Activated naive CD8-positive, alpha-beta T cell treated with anti-CD3 and anti-CD28 coated beads, Interleukin-2, amount 50 U/mL, for 16 hours (primary cell): ENCODE measurements at regions not wholly inside any gene's neighbourhood (a gene's known extent, or its start where the extent isn't known, plus 50 kb on each side); places are given as distances from the start of the nearest gene placed in this dataset.
"Not testable (repeated sequence)": the region's sequence is repeated elsewhere in the genome, so short reads cannot be mapped to it uniquely, and the experiment has no call there.

ENCODE experiments used
- DNase-seq: peaks from one replicate; pipeline ENCODE4 v3.0.0-alpha.2; 2020; ENCODE audit warnings: low read depth, low spot score

DNA sequence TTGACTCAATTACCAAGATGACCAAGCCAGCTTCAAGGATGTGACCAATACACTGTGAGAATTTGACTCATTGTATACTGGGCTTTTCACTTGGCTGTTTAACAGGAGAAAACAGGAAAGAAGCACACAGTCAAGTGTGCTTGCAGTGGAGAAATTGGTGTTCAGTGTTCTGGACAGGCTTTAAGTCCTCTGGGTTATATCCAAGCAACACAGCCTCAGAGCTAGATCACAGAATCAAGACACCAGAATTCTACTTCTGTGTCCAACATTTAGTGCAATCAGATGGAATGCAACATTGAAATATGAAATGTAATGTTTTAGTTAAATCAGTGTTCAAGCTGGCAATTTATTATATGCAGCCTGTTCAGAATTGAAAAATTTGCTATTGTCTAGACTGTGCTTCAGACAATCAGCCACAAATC, 694.4 kb downstream of the LTN1 start:
- no peak for DNase-seq

DNA sequence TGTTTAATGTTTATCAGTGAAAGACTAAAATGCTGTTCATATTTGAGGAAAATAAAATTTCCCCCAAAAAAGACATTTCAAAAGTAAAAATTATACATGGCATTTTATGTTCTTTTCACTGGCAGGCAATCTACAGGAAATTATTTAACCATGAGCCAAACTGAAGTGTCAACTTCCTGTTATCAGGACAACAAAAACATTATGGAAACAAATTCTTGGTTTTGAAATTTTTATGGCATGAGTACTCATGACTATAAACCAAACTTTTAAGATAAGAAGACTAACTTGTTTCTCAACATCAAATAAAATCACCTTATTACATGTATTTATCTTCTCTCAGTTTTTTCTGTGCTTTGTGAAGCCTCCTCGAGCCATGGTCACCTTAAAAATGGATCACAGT, 698.6 kb downstream of the LTN1 start:
- no peak for DNase-seq

DNA sequence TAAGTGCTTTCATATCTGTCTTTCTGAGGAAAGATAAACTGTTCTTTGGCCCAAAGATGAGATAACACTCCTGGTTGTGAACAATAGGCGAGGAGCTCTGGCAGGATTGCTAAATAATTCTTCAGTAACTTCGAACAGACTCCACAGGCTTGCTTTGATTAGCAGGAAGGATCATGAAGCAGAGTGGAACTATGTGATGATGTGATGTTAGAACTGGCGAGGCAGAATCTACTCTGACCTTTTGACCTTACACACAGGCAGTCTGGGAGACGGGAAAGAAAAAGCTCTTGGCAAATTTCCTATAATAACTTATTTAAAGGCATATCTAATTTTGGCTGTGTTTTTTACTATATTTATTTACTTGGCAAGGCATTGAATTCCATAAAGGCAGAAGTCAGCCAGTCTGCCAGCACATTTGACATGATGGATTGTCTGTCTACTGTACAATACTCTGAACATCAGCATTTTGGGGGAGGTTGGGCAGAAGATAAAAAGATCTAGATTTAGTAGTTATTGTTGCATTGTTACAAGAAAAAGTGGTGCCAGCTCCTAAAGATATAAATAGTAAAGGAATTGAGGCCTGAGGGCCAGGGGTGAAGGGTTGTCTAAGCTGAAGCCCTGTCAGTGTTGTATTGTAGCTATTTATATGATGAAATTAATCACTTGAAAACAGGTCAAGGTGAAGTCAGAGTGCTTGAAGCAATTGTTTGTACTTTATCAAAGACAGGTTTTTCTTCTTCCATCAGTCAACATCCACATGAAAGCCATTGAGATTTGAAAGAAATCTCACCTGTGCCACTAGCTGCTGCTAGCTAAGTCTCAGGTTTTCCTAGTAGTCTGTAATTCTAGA, 708.8 kb downstream of the LTN1 start:
- no peak for DNase-seq

DNA sequence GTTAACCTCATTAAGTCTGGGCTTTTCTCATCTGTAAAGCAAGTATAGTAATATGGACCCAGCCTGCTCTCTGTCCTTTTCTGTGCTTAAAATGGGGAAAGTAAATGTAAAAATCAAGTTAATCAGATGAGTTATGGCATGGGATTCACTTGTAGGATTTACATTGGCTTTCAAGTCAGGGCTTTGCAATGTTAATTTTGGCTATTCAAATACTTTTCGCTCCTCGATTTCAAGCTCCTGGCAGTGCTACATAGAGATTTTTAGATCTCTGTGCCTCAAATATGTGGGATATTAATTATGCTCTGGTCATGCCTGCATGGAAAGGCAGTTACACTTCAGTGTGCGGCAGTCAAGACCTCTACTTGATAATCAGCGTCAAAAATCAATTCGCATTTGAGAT, 709.8 kb downstream of the LTN1 start:
- DNase-seq = no peak

DNA sequence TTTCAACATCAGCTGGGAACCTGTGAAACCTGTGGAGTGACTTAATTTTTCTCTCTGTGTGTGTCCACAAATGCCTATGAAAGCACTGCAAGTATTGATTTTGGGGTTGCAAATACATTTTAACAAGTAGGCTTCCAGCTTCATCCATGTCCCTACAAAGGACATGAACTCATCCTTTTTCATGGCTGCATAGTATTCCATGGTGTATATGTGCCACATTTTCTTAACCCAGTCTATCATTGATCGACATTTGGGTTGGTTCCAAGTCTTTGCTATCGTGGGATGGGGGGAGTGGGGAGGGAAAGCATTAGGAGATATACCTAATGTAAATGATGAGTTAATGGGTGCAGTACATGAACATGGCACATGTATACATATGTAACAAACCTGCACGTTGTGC, 711.3 kb downstream of the LTN1 start:
- not testable (repeated sequence) for DNase-seq

DNA sequence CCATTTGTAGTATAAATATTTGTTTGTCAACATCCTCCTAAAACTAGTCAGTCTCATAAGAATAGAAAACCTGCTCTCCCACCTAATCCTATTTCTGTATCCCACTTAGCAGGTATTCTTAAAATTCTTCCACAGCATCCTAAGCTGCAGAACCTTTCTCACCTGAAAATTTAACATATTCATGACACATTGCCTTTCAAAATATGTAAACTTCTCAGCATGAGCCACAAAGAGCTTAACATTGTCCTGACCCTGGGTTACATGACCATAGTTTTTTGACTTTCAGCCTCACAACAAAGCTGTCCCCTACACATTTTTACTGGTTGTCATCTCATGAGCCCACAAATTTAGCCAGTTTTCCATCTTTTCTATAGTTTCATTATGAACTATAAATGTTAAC, 712.1 kb downstream of the LTN1 start:
- DNase-seq = no peak

DNA sequence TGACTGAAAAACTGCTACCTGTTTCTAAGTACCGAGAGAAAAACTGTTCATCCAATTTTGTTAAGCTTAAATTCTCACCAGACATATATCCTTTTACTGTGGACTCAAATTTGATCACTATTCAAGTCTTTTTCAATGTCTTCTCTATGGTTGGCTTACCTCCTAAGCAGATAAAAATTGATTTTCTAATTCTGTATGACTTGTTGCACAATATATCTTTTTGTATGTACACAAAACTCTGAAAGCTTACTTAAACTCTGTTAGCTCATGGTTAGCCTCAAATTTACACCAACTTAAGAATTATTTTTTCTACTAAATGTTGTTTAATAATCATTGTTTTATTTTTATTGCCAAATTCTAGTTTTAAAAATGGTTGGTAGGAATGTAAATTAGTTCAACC, 715.4 kb downstream of the LTN1 start:
- no peak for DNase-seq

DNA sequence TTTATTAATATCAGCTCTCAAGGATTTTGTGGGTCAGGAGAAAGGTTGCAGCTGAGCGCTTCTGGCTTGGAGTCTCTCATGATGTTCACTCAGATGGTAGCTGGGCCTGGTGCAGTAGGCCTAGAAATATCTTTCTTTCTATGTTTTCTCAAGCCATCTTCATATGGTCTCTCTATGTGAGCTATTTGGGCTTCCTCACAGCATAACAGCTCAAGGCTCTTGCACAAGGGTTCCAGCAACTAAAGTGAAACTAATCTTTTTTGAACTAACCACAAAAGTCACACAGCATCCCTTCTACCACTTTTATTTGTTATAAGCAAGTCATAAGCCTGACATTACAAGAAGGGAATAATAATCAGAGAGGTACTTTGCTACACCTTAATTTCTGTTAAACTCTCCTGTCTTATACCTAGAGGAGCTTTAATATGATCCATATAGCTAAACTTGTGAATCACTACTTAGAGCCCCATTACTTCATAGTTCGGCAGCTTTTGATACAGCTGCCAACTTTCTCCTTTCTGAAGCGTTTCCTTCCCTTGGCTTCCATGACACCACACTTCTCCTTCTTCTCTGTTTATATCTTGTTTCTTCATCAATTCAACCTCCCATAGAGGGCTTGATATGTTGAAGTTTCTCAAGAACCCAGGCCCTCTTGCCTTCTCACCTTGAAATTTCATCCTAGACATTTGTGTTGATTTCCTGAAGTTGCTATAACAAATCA, 720.2 kb downstream of the LTN1 start:
- no peak for DNase-seq

DNA sequence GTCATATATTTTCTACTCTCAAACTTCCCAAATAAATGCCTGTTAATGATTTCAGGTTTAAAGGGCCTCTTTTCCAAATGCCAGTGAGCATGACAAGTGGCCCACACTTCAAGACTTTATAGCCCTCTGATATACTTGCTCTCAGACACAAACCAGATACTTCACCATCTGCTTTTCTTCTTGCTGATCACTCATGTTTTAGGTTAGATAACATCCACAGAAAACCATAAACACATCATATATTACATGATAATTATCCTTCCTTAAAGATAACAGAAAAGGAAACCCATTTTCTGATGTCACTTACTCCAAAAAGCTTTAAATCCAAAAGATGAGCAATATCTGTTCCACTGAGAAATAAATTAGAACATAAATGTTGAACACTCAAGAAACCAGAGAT, 723.5 kb downstream of the LTN1 start:
- DNase-seq = no peak

DNA sequence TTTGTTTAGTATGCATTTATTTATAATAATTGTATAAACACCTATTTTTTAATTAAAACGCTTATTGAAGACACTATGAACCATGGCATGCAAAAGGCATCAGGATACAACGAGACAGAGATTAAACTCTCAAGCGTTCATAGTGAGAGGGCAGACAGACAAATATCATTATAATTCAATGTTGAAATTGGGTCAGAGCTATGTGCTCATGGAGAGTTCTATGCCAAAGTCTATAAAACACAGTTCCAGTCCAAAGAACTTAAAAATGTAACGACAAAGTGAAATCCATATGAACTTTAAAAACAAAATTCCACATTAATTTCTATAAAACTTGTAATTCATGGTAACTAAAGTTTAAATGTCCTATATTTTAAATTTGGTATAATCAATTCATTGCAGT, 724.0 kb downstream of the LTN1 start:
- DNase-seq = no peak

DNA sequence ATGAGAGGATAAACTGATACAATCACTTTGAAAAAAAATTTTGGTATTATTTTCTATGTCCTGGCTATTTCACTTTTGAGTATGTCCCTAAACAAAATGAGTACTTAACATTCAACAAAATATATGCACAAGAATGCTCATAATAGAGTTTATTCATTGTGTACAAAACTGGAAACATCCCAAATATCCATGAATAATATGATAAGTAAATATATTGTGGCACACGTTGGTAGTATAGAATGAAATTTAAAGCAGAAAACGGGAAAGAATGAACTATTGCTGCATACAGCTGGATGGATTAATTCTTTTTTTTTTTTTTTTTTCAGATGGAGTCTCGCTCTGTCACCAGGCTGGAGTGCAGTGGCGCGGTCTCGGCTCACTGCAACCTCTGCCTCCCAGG, 725.2 kb downstream of the LTN1 start:
- DNase-seq = no peak

DNA sequence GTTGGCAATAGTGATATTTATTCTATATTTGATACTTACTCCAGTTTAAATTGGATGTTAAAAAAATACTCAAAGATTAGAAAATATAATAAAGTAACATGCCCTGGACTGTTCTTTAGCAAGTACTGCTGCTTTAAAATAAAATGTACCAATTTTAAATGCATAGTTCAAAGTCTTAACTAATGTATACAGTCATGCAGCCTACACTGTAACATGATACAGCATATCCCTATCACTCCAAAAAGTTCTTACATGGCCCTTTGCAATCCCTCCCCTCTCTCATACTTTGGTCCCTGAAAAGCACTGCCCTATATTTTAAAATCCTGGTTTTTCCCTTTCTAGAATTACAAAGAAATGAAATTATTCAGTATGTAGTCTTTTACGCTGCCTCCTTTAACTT, 726.6 kb downstream of the LTN1 start:
- no peak for DNase-seq

DNA sequence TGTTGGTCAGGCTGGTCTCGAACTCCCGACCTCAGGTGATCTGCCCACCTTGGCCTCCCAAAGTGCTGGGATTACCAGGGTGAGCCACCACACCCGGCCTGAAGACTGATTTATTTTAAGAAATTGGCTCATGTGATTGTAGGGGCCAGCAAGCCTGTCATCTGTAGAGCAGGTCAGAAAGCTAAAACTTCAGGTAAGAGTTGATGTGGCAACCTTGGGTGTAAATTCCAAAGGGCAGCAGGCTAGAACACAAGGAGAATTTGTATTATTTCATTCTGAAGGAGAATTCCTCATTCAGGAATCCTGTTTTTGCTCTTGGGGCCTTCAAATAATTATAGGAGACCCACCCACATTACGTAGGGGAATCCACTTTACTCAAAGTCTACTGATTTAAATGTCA, 728.7 kb downstream of the LTN1 start:
- no peak for DNase-seq

DNA sequence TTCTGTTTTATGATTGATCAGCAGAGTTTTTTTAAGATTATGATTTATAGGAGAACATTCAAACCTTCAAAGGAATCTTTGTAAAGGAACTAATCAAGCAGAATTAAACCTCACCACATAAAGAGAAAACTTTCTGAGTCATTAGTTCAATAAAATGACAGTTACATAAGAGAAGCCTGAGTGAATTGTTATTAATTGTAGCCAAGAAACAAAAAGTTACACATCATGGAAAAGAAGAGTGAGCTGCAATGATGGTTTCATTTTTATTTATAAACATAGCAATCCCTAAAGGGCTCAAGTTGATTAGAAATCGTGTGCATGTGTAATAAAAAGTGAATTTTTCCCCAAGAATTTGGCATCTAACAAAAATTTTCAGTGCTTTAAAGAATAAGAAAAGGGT, 731.4 kb downstream of the LTN1 start:
- no peak for DNase-seq

DNA sequence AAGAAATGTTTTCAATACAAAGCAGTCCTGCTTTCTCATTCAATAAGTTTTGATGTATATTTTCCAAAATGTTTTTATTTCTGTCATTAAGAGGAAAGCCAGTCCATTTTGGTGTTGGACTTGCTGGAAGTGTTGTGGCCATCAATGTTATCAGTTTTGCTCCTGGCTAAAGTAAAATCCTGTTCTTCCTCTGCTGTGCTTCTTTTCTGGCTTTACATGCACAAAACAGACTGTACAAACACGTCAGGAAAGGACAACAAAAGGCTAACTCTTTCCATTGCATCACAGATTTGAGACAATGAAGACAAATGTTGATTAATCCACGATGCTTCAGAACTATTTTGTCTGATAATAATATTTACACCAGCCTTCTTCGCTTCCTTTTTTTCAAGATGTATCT, 735.4 kb downstream of the LTN1 start:
- DNase-seq = no peak

DNA sequence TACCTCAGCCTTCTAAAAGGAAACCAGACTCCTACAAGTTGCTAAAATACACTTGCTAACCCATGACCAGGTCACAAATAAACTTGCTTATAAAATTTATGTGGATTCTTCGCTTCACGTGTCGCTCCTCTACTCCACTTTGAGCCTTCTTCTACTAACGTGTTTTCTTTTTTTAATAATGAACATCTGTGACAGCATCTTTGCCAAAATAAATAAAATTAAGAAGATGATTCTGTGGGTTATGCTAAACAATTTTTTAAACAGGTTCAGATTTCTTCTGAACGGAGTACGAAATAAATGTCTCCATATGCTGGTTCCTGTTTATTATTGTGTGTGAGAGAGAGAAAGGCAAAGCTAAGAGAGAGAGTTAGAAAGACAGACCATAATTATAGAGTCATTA, 735.8 kb downstream of the LTN1 start:
- DNase-seq = no peak

DNA sequence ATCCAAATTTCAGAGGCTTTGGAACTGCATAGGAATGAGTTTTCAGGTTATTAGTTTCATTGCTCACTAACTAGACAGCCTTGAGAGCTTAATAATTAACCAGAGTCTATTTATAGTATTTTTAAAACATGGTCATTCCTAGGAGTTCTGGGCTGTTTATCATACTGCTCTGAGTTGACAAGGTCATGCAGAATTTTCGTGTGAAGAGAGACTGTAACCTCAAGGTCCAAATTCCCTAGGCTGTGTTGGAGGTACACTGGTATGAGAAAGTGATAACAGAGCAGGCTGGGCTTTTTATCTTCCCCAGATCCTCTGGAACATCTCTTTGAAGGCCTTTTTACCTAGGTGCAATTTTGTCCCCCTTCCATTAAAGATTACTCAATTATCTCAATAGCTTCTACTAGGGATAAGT, 736.3 kb downstream of the LTN1 start:
- DNase-seq = no peak

DNA sequence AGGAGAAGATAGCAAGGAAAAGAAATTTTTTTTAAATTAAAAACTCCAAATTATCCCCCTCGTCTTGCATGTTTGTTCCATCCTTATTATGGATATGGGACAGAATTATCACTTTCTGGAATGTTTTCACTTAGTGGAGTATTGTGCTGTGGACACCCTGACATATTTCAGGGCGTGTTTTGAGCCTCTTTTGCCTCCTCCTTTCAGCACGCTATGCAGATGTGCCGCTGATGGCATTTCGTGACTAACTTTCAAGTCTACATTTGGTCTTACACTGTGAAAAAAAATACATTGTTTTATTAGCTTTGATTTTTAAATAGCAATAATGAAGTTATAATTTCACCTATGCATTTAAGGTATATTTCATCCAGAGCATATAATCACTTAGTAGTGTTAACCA, 738.7 kb downstream of the LTN1 start:
- no peak for DNase-seq

DNA sequence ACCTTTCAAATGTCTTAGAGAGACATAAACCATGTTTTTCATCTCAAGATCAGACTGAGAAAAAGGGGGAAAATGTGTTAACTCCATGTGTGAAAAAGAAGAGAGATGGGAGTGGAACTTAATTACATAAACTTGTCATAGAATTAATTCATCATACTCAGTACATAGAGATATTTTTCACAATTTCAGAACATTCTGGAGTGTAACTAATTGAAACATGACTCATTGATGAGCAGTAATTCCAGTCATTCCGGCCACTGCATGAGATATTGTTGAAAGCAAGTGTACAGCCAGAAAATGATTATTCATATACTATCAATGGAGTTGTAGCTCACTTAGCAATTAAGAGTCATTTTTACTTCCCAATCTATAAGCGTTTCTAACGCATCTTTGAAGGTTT, 739.3 kb downstream of the LTN1 start:
- no peak for DNase-seq

DNA sequence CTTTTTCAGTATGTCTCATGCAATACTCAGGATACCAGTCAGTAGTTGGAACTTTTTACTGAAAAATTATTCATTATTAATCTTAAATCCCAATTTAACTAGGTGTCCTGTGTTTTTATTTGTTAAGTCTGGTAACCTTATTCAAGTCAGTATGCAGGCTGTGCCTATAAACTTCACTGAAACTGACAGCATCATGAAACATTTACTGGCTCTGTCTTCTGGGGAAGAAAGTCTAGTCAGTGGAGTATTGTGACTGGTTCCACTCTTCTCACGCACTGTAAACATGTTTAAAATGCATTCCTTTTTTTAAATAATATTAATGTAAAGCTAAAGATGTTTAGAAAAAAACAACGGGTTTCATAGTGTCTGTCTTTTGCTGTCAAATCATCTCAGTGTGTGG, 739.7 kb downstream of the LTN1 start:
- DNase-seq = no peak

DNA sequence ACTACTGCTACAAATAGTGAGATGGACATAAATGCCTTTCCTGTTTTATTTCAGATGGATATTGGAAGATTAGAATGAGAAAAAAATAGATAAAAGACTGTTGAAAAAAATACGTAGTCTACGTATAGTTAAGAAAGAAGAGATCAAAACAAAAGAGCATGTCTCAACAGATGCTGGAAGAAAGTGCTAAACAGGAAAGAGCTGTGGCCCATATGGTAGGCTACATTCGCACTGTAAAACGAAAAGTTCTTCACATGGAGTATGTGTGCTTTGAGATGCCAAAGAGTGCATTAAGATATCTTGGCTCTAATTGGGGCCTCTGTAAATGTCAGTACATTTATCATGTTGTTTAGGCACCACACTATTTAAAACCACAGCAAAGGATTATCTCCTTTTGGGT, 741.7 kb downstream of the LTN1 start:
- DNase-seq = no peak

DNA sequence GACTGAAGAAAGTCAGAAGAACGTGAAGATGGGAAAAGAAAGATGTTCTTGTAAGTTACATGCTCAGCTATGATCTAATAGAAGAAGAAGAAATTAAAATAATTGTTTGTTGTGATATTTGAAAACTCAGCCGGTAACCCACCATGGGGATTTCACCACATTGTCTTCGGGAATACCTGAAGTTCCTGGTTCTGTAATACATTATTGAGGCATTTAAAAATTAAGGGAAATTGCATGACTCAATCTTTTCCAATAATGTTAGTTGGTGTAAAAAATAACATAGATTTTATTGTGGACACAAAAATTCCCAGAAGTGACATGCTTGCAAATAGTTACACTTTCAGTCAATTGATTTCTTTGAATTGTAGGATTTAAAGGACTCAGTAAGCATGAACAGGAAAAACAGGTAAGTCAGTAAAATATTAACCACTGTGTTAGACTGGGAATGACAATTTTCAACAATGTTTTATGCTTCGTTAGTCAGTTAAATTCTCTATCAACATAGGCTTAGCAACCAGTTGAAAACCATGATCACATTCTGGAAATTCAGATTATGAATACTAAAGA, 745.1 kb downstream of the LTN1 start:
- no peak for DNase-seq

DNA sequence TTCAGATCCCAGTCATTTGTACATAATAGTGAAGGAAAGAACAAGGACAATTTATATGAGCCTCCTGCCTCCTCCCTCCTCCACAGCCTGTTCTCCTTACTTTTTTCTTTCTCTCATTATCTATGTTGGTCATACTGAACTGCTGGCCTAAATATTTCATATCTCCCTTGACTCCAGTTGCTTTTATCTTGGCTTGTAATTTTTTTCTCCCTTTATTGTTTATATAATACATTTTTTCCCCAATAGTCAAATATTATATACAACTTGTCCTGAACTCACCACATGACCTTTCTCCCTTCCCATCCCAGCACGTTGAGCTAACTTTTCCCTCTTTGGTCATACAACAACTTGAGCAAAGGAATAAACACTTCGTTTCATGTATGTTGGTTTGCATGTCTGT, 752.1 kb downstream of the LTN1 start:
- DNase-seq = no peak
